DMS114 treated with DMSO at 0.1 percent for 48 hours (cell line): ENCODE measurements at regions not wholly inside any gene's neighbourhood (a gene's known extent, or its start where the extent isn't known, plus 50 kb on each side); places are given as distances from the start of the nearest gene placed in this dataset.

Experiments used
- DNase-seq: peaks from one replicate; lab custom pipeline; 2025; ENCODE audit not compliant: unreplicated experiment; lab: John Stamatoyannopoulos, UW

DNA sequence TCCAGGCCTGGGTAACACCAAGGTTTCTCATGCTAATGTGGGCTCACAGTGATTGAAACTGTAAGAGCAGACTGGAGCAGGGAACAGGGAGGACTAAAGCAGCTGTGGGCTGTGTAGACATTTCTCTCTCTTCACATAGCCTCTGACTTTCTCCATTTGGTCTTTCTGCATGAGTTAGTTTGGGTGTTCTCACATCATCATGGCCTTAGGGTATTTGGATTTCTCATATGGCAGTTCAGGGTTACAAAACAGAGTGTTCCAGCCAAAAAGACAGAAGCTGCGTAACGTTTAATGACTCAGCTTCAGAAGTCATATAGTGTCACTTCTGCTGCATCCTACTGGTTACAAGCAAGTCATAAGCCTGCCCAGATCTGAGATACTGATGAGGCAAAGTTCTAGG, 52.0 kb upstream of the OSBPL8 start:
- DNase-seq, result no peak

DNA sequence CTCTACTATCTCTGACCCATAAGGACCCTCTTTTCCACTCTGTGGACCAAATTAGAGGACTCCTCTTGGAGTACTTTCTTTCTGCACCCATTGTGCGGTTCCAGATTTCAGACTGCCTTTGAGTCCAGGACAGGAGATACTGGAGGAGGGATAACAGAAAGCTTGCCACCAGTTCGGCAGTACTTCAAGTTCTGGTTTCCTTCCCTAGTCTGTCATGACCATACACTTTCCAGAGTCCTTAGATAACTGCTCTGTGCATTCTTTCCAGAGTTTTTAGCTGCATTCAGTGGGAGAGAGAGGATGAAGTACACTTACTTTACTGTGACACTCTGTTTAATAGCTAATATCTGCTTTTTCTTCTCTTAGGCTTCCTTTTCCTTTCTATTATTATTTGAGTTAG, 54.8 kb upstream of the OSBPL8 start:
- no peak for DNase-seq

DNA sequence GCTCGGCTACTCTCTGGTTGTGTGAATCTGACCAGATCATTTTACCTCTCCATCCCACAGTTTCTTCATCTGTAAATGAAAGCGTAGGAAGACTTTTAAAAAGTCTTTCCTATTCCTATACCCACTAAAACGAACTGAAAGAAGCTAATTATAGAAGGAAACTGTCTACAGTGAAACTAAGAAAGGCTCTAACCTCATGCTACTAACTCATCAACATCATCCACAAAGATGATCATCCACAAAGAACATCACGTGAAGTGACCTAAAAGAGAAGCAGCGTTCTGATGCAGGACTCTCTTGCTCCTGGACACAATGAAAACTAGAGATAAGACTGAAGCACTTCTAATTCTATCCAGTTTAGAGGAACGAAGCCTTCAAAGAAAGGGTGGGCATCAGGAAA, 58.5 kb upstream of the OSBPL8 start:
- no peak for DNase-seq

DNA sequence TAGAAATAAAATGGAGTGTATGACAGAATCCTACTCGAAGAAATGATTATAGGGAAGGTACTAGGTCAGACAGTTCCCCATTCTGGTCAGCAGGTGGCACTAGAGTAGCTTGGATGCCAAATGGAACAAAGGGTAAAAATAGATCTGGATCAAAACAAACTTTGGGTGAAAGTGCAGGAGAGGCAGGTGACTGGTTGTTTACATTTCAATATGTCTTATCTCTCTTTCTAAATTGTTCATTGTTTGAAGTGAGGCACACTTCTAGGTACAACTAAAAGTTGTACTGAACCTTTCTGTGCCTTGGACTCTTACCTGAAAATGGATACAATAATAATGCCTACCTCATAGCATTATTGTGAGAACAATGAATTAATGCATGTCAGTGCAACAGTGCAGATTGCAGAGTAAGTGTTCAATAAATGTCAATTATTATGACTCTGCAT, 62.0 kb upstream of the OSBPL8 start:
- DNase-seq, result peak; percentile 78

GRCh38 chr12:76622351-76622750, 62.8 kb upstream of the OSBPL8 start:
- no peak for DNase-seq

GRCh38 chr12:76622915-76623314, 63.3 kb upstream of the OSBPL8 start:
- no peak for DNase-seq

DNA sequence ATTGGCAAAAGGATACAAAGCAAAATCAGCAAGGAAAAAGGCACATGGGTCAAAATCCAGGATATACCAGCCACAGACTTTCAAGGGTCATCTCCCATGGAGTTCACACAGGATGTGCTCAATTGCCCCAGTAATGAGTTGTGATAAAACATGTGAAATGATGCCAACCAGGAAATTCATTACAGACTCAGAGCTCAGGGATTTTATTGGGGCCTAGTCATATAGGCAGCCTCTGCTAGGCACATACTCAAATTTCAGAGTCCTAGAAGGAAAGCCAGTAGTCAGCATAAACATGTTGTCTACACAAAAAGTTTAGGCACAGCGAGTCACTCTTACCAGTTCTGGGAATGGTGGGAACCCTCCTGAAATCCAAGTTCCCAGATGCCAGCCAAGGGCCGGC, 64.4 kb upstream of the OSBPL8 start:
- no peak for DNase-seq

DNA sequence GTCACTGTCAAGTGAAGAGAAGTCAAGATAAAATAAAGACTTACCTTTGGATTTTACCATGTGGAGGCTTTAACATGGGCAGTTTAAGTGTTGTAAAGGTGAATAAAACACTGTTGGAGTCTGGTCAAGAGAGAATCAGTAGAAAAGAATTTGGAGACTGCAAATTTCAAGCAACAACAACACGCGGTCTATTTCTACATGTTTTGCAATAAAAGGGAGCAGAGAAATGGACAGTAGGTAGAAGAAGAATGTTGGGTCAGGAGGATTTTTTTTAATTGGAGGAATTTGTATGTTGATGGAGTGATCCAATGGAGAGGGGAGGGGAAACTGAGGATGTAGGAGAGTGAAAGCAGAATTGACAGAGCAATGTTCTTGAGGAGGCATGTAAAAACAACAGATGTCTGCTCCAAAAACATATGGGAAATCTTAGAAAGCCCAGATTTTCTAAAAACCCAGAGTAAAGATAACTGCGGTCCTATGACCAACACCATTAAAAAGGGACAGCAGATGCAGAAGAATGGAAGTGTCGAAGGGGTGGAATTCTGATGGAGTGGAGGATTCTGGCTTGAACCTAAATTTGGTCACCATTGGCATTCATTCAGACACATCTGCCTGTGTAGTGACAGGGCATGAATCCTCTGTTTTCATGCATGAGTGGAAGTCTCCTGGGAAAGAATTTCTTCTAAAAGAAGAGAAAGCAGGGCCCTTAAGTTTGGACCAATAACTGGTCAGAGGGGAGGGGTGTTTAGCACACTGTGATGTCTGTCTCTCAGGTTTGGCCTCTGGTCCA, 68.0 kb upstream of the OSBPL8 start:
- DNase-seq, result no peak

DNA sequence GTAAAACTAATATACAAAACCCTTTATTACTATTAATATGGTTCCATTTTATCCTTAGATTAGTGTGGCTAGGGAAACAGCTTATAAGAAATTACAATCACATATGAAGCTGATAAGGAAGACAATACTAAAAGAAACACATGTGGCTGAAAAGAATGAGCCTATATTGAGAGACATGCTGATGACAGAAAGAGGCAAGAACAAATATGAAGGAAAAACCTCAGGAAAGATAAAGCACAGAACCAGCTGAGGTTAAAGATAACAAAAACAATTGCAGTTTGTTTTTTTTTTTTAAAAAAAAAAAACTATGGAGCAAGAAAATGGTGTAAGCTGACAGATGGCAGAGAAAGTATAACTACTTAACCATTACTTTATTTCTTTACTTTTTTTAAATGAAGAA, 69.2 kb upstream of the OSBPL8 start:
- DNase-seq, result no peak

- DNase-seq, result no peak
Observed at GRCh38 chr12:76631741-76632140, 72.2 kb upstream of the OSBPL8 start.

DNA sequence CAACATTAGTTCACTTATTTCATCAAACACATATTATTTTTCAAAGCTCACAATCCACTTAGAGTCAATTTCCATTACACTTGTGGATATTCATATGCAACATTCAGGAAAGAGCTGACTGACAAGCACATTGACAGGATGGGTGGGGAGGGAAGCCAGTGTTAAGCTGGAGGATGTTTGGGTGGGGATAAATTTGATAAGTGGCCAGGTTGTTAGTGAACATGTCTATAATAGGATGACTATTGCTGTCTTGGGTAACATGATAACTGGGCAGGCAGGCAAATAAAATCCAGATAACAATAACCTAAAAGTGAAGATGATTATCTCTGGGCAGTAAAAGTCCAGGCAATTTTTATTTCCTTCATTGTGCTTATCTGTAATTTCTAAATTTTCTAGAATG, 73.8 kb upstream of the OSBPL8 start:
- DNase-seq, result no peak

DNA sequence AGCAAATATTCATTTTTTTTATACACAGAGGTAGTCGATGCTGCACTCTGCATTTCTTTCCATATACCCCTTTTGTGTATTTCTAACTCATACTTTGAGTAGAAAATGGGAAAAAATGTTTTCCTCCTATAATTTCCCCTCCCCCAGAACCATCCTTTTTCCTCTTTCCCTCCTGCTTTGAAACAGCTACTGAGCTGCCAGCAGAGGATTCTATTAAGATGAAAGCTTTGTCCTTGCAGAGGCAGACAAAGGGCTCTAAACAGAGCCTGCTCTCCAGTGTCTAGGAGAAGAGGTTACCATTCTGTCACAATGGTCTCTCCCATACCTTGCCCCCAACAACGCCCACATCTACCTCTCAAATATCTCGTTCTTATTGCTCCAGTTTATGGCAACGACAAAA, 74.6 kb upstream of the OSBPL8 start:
- DNase-seq, result no peak

DNA sequence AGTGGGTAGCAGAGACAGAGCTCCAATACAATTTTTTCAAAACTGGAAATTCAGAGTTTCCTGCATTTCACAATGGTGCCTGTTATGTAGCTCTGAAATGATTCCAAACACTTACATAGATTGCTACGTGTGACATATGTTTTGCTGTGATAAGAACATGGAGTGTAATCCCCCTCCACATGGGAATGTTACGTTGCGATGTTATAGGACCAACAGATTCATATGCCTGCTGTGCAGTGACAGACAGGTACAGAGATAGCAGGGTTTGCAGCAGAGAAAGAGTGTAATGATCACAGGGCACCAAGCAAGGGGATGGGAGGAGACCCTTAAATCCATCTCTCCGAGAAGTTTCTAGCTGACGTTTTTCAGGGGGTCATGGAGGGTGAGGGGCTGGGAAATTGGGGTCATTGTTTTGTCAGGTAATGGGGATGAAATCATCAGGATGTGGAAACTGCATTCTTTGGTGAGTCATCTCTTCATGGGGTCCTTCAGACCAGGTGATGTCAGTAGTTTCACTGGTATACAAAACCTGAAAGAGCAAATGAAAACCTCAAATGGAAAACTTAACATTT, 76.6 kb upstream of the OSBPL8 start:
- no peak for DNase-seq

GRCh38 chr12:76637807-76638206, 78.2 kb upstream of the OSBPL8 start:
- no peak for DNase-seq

DNA sequence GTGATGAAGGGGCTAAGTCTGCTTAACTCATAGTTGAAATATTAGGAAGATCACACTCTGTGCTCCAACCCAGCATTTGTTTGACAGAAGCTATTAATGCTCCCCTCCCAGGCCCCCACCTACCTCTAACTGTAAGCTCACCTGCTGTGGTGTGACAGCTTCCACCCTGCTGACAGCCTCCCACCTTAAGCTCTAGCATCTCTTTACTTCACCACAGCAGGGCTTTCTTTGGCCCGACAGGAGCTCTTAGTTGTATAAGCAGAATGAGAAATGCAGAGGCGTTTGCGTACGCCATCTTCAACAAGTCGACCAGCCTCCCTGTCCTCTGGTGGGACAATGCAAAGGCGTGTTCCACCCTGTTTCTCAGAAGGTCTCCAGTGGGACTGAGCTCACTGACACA, 80.1 kb upstream of the OSBPL8 start:
- DNase-seq, result no peak

- no peak for DNase-seq
Observed at GRCh38 chr12:76641073-76641472, 81.5 kb upstream of the OSBPL8 start.

DNA sequence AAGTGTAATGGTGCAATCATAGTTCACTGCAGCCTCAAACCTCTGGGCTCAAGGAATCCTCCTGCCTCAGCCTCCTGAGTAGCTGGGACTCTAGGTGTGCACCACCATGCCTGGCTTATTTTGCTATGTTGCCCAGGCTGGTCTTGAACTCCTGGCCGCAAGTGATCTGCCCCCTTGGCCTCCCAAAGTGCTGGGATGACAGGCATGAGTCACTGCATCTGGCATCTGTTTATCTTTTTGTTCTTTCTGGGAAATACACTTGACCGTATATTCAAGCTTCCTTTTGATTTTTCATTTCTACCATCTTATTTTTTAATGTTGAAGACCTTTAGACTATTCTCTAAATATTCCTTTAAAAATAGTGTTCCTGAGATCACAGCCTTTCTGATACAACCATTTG, 82.4 kb upstream of the OSBPL8 start:
- DNase-seq, result no peak

DNA sequence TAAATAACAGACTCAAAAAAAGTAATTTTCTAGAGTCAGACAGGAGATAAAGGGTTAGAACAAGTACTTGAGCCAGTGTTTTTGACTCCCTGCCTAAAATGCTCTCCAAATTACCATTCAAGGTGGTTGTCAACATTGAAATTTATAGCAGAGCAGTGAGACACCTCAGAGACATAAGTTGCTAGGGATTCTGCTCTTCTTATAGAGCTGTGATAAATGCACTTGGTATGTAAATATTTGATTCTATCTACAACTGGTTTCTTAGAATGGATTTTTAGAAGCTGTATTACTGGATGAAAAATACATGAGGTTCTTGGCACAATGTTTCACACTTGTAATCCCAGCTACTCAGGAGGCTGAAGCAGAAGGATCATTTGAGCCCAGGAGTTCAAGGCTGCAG, 83.9 kb upstream of the OSBPL8 start:
- no peak for DNase-seq

DNA sequence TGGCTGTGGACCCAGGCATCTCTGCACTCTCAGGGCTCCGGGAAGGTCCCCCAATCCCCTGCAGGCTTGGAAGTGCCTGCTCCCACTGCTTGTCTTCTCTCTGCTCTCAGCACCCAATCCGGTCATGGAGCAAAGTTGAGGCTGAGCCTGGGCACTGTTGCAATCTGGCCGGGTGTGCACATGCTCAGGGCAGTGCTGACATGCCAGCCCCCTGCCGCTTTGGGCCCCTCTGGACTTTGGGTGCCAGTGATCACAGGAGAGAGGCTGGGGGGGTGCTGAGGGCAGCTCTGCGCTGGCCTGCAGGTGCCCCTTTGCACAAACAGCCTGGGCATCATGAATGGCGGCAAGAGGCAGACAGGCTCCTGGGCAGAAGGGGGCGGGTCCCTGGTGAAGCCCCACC, 85.4 kb upstream of the OSBPL8 start:
- no peak for DNase-seq

GRCh38 chr12:76645934-76646333, 86.4 kb upstream of the OSBPL8 start:
- DNase-seq, result no peak

- no peak for DNase-seq
Observed at GRCh38 chr12:76646366-76646765, 86.8 kb upstream of the OSBPL8 start.

DNA sequence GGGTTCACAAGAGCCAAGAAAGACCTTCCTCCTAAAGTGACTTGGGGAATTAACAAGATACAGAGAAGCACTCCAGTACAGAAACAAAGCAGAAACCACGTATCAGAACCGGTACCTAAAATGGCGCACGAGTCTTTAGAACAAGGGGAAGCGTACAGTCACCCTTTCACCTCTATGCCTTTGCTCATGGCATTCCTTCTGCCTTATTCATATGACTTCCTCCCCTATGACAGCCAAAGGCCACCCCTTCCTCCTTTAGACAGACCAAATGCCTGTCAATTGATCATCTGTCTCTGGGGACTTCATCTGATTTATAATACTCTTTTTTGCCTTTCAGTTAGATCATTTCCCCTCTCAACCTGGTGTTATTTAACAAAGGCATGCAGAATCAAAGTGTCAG, 89.5 kb upstream of the OSBPL8 start:
- no peak for DNase-seq

DNA sequence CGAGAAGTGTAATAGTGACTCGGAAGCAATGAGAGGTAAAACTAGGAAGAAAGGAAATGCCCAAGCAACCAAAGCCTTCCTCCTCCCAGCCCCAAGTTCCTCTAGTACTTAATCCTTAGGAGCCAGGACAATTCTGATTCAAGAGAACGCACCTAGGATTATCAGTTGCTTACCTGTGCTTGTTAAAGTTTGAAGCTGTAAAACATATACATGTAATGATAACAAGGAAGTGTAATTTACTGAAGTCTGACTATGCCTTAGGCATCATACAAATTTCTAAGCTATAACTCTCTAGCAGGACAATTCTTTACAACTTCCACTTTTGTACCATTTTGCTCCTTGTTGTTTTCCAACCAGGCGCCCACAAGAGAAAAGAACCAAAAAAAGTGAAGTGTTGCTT, 92.8 kb upstream of the OSBPL8 start:
- DNase-seq, result no peak
